BLaER1 treated with 17β-estradiol and CSF1 and Interleukin-3, amounts not matched to agents 10 nM and 100 nM (cell line): ENCODE measurements at regions not wholly inside any gene's neighbourhood (a gene's known extent, or its start where the extent isn't known, plus 50 kb on each side); places are given as distances from the start of the nearest gene placed in this dataset.
"Not testable (repeated sequence)": the region's sequence is repeated elsewhere in the genome, so short reads cannot be mapped to it uniquely, and the experiment has no call there.

Experiments
- H3K27ac ChIP-seq, 11 experiments: shearing (Covaris generic); formaldehyde crosslinking; 2 replicates each; pipeline ENCODE4 v1.8.1; 2022
- H3K27me3 ChIP-seq, 11 experiments: shearing (Covaris generic); formaldehyde crosslinking; 2 replicates each; pipeline ENCODE4 v1.8.1; 2022
- H3K36me3 ChIP-seq, 11 experiments: shearing (Covaris generic); formaldehyde crosslinking; 2 replicates each; pipeline ENCODE4 v1.8.1; 2022
- H3K4me1 ChIP-seq, 10 experiments: shearing (Covaris generic); formaldehyde crosslinking; 2 replicates each; pipeline ENCODE4 v1.8.1; 2022
- H3K4me2 ChIP-seq, 11 experiments: shearing (Covaris generic); formaldehyde crosslinking; 2 replicates each; pipeline ENCODE4 v1.8.1; 2022
- H3K4me3 ChIP-seq, 10 experiments: shearing (Covaris generic); formaldehyde crosslinking; 2 replicates each; pipeline ENCODE4 v1.8.1; 2022
- H3K9ac ChIP-seq, 11 experiments: shearing (Covaris generic); formaldehyde crosslinking; 2 replicates each; pipeline ENCODE4 v1.8.1; 2022
- H3K9me3 ChIP-seq, 11 experiments: shearing (Covaris generic); formaldehyde crosslinking; replicated peaks in 1 of 11; 2 replicates each; pipeline ENCODE4 v1.8.1; 2022
- H4K20me1 ChIP-seq, 11 experiments: shearing (Covaris generic); formaldehyde crosslinking; 2 replicates each; pipeline ENCODE4 v1.8.1; 2022
- Cebpa-rat ChIP-seq, 11 experiments: shearing (Covaris generic); IDR thresholded peaks; 2 replicates each; pipeline ENCODE4 v1.8.1; 2022

GRCh38 chr2:4217737-4218136 is 514.4 kb downstream of the DCDC2C start:
- peaks cover 0 to 12% (median 2%) of the 10 kb centered on the region in 11 experiments; a peak in 3 of 22 replicates for H3K9me3 ChIP-seq

GRCh38 chr2:4219101-4219500 is 515.7 kb downstream of the DCDC2C start:
- peaks cover 0 to 13% (median 0%) of the 10 kb centered on the region in 11 experiments; a peak in 1 of 22 replicates for H3K9me3 ChIP-seq
- H3K27ac ChIP-seq, result no peak overlapping the region
- no peaks in the 10 kb centered on the region for H4K20me1 ChIP-seq
- no peak overlapping the region for H3K9ac ChIP-seq
- no peak for TF ChIP-seq Cebpa-rat (IDR thresholded peaks at IDR 0.05)
- H3K27me3 ChIP-seq, result no peaks in the 10 kb centered on the region
- H3K4me1 ChIP-seq, result no peaks in the 10 kb centered on the region
- no peak overlapping the region for H3K4me2 ChIP-seq
- no peaks in the 10 kb centered on the region for H3K36me3 ChIP-seq
- no peak overlapping the region for H3K4me3 ChIP-seq

More at GRCh38 chr2:4217737-4218136, 514.4 kb downstream of the DCDC2C start:
- H3K27ac ChIP-seq, result no peak overlapping the region
- no peak overlapping the region for H3K4me2 ChIP-seq
- no peaks in the 10 kb centered on the region for H4K20me1 ChIP-seq
- no peak for TF ChIP-seq Cebpa-rat (IDR thresholded peaks at IDR 0.05)
- H3K4me3 ChIP-seq, result no peak overlapping the region
- H3K27me3 ChIP-seq, result no peaks in the 10 kb centered on the region
- H3K9ac ChIP-seq, result no peak overlapping the region
- no peaks in the 10 kb centered on the region for H3K36me3 ChIP-seq
- no peaks in the 10 kb centered on the region for H3K4me1 ChIP-seq

GRCh38 chr2:4219571-4219970 is 516.2 kb downstream of the DCDC2C start:
- Histone ChIP-seq H3K27me3 (no peaks in the 10 kb centered on the region), H4K20me1 (no peaks in the 10 kb centered on the region), H3K4me2 (no peak overlapping the region), H3K9ac (no peak overlapping the region), H3K27ac (no peak overlapping the region), H3K9me3 (peaks cover 0 to 13% (median 0%) of the 10 kb centered on the region in 11 experiments; a peak in 1 of 22 replicates), H3K4me1 (no peaks in the 10 kb centered on the region), H3K4me3 (no peak overlapping the region), H3K36me3 (no peaks in the 10 kb centered on the region)
- TF ChIP-seq Cebpa-rat (IDR thresholded peaks at IDR 0.05), result no peak

GRCh38 chr2:4221434-4221833 is 518.1 kb downstream of the DCDC2C start:
- H3K9me3 ChIP-seq, result peaks cover 0 to 13% (median 0%) of the 10 kb centered on the region in 11 experiments; a peak in 1 of 22 replicates
- H3K36me3 ChIP-seq, result no peaks in the 10 kb centered on the region
- no peak overlapping the region for H3K9ac ChIP-seq
- no peak for TF ChIP-seq Cebpa-rat (IDR thresholded peaks at IDR 0.05)
- no peak overlapping the region for H3K4me3 ChIP-seq
- H3K4me1 ChIP-seq, result no peaks in the 10 kb centered on the region
- no peak overlapping the region for H3K27ac ChIP-seq
- H3K4me2 ChIP-seq, result no peak overlapping the region
- no peaks in the 10 kb centered on the region for H3K27me3 ChIP-seq
- no peaks in the 10 kb centered on the region for H4K20me1 ChIP-seq

- H3K4me1 ChIP-seq, result no peaks in the 10 kb centered on the region
- H3K9me3 ChIP-seq, result peaks cover 0 to 13% (median 0%) of the 10 kb centered on the region in 11 experiments; a peak in 1 of 22 replicates
- no peak for TF ChIP-seq Cebpa-rat (IDR thresholded peaks at IDR 0.05)
These were observed 518.5 kb downstream of the DCDC2C start for GRCh38 chr2:4221845-4222244.

GRCh38 chr2:4244422-4244821 is 541.0 kb downstream of the DCDC2C start:
- not testable (repeated sequence) for H3K27ac ChIP-seq, H4K20me1 ChIP-seq, H3K36me3 ChIP-seq, H3K9ac ChIP-seq, H3K4me2 ChIP-seq, H3K27me3 ChIP-seq, H3K4me3 ChIP-seq
- peaks cover 0 to 12% (median 0%) of the 10 kb centered on the region in 10 experiments; a peak in 3 of 20 replicates for H3K4me1 ChIP-seq
- peaks cover 0 to 13% (median 6%) of the 10 kb centered on the region in 11 experiments; a peak in 13 of 22 replicates for H3K9me3 ChIP-seq

More at GRCh38 chr2:4221845-4222244, 518.5 kb downstream of the DCDC2C start:
- H3K27ac ChIP-seq, result no peak overlapping the region
- H3K4me2 ChIP-seq, result no peak overlapping the region
- H4K20me1 ChIP-seq, result no peaks in the 10 kb centered on the region
- H3K9ac ChIP-seq, result no peak overlapping the region
- no peak overlapping the region for H3K4me3 ChIP-seq
- H3K36me3 ChIP-seq, result no peaks in the 10 kb centered on the region
- H3K27me3 ChIP-seq, result no peaks in the 10 kb centered on the region

GRCh38 chr2:4246364-4247131 is 543.2 kb downstream of the DCDC2C start:
- H3K4me3 ChIP-seq, result no peak overlapping the region
- no peak overlapping the region for H3K9ac ChIP-seq
- TF ChIP-seq Cebpa-rat (IDR thresholded peaks at IDR 0.05), result no peak
- H4K20me1 ChIP-seq, result no peaks in the 10 kb centered on the region
- H3K4me2 ChIP-seq, result no peak overlapping the region
- no peak overlapping the region for H3K27ac ChIP-seq
- no peaks in the 10 kb centered on the region for H3K36me3 ChIP-seq
- H3K9me3 ChIP-seq, result peaks cover 0 to 10% (median 4%) of the 10 kb centered on the region in 11 experiments; a peak in 5 of 22 replicates
- no peaks in the 10 kb centered on the region for H3K27me3 ChIP-seq
- peaks cover 0 to 12% (median 0%) of the 10 kb centered on the region in 10 experiments; a peak in 3 of 20 replicates for H3K4me1 ChIP-seq

- H3K27me3 ChIP-seq, result no peaks in the 10 kb centered on the region
- peaks cover 0 to 10% (median 4%) of the 10 kb centered on the region in 11 experiments; a peak in 5 of 22 replicates for H3K9me3 ChIP-seq
- peak overlapping the region in 2 of 11 experiments; percentile 12 to 13; a peak in 5 of 22 replicates for H3K4me2 ChIP-seq
- H4K20me1 ChIP-seq, result no peaks in the 10 kb centered on the region
- H3K36me3 ChIP-seq, result no peaks in the 10 kb centered on the region
- no peak for TF ChIP-seq Cebpa-rat (IDR thresholded peaks at IDR 0.05)
- peaks cover 0 to 12% (median 0%) of the 10 kb centered on the region in 10 experiments; a peak in 3 of 20 replicates for H3K4me1 ChIP-seq
- H3K4me3 ChIP-seq, result no peak overlapping the region
- no peak overlapping the region for H3K9ac ChIP-seq
- no peak overlapping the region for H3K27ac ChIP-seq
These were observed 544.4 kb downstream of the DCDC2C start for GRCh38 chr2:4247791-4248190.

- Histone ChIP-seq H4K20me1 (no peaks in the 10 kb centered on the region), H3K9me3 (peaks cover 0 to 10% (median 0%) of the 10 kb centered on the region in 11 experiments; a peak in 4 of 22 replicates), H3K4me1 (no peaks in the 10 kb centered on the region; a peak in 1 of 20 replicates), H3K27ac (no peak overlapping the region), H3K4me3 (no peak overlapping the region), H3K9ac (no peak overlapping the region), H3K27me3 (no peaks in the 10 kb centered on the region), H3K4me2 (no peak overlapping the region), H3K36me3 (no peaks in the 10 kb centered on the region)
- no peak for TF ChIP-seq Cebpa-rat (IDR thresholded peaks at IDR 0.05)
These were observed 552.1 kb downstream of the DCDC2C start for GRCh38 chr2:4255491-4255890.
